Common myeloid progenitor, CD34-positive (primary cell): ENCODE measurements at regions not wholly inside any gene's neighbourhood (a gene's known extent, or its start where the extent isn't known, plus 50 kb on each side); places are given as distances from the start of the nearest gene placed in this dataset.

Experiments
- CTCF ChIA-PET: fragments of 350-600 bp; sonication (Branson Sonifier 250); formaldehyde crosslinking; loops from one replicate; lab custom pipeline; 2021; ENCODE audit warnings: antibody characterized with exemption; lab: Charles Lee
- POLR2A ChIA-PET: fragments of 350-600 bp; sonication (Branson Sonifier 250); formaldehyde crosslinking; loops from one replicate; lab custom pipeline; 2021; ENCODE audit warnings: antibody characterized with exemption; lab: Charles Lee
- DNase-seq, 3 donors: peaks; one replicate each; pipeline versions ENCODE4 v3.0.0 to v3.0.0-alpha.2; 2013
- H3K27ac ChIP-seq, 2 experiments: 1 replicate in 1 of 2; 2 replicates in 1 of 2; pipeline ENCODE4 v1.7.0; 2013; ENCODE audit warnings: inconsistent platforms in 2 of 2, low read length in 2 of 2, mild to moderate bottlenecking in 2 of 2, low read depth in 1 of 2, moderate library complexity in 1 of 2; ENCODE audit not compliant: severe bottlenecking in 2 of 2, insufficient read depth in 1 of 2, poor library complexity in 1 of 2
- H3K27me3 ChIP-seq, 5 experiments: replicated peaks in 2 of 5; 1 replicate in 3 of 5; 2 replicates in 2 of 5; pipeline versions ENCODE4 v1.6.1 to v1.7.0; 2013; ENCODE audit warnings: low read length in 4 of 5, mild to moderate bottlenecking in 2 of 5, moderate library complexity in 2 of 5, inconsistent platforms in 1 of 5; ENCODE audit not compliant: insufficient read depth in 5 of 5, control insufficient read depth in 4 of 5
- H3K36me3 ChIP-seq, 4 experiments: 1 replicate in 2 of 4; 2 replicates in 2 of 4; pipeline versions ENCODE4 v1.6.1 to v1.7.0; 2013; ENCODE audit warnings: low read length in 3 of 4, control low read depth in 1 of 4, mild to moderate bottlenecking in 1 of 4; ENCODE audit not compliant: control insufficient read depth in 4 of 4, insufficient read depth in 4 of 4
- H3K4me1 ChIP-seq, 4 experiments: 1 replicate in 3 of 4; 2 replicates in 1 of 4; pipeline versions ENCODE4 v1.6.1 to v1.7.1; 2013; ENCODE audit warnings: low read length in 3 of 4, mild to moderate bottlenecking in 3 of 4, control low read depth in 1 of 4, inconsistent platforms in 1 of 4, moderate library complexity in 1 of 4; ENCODE audit not compliant: control insufficient read depth in 4 of 4, insufficient read depth in 4 of 4; ENCODE audit errors: control extremely low read depth in 1 of 4
- H3K4me3 ChIP-seq, 7 experiments: 1 replicate in 4 of 7; 2 replicates in 3 of 7; pipeline versions ENCODE4 v1.5.1 to v1.7.0; 2013; ENCODE audit warnings: mild to moderate bottlenecking in 7 of 7, low read length in 6 of 7, moderate library complexity in 6 of 7, inconsistent platforms in 2 of 7, low read depth in 2 of 7, control low read depth in 1 of 7; ENCODE audit not compliant: insufficient read depth in 4 of 7, control insufficient read depth in 1 of 7; ENCODE audit errors: extremely low read depth in 1 of 7
- H3K9me3 ChIP-seq, 5 experiments: 1 replicate in 4 of 5; 2 replicates in 1 of 5; pipeline versions ENCODE4 v1.6.1 to v1.7.1; 2013; ENCODE audit warnings: low read length in 4 of 5, mild to moderate bottlenecking in 2 of 5, inconsistent platforms in 1 of 5, low read depth in 1 of 5, moderate library complexity in 1 of 5; ENCODE audit not compliant: control insufficient read depth in 4 of 5, insufficient read depth in 2 of 5; ENCODE audit errors: control extremely low read depth in 1 of 5
- WGBS: methylation state at CpG from one replicate; pipeline ENCODE4 v1.1.5; 2013; ENCODE audit not compliant: insufficient coverage; 5-methylcytosine and 5-hydroxymethylcytosine counted together

DNA sequence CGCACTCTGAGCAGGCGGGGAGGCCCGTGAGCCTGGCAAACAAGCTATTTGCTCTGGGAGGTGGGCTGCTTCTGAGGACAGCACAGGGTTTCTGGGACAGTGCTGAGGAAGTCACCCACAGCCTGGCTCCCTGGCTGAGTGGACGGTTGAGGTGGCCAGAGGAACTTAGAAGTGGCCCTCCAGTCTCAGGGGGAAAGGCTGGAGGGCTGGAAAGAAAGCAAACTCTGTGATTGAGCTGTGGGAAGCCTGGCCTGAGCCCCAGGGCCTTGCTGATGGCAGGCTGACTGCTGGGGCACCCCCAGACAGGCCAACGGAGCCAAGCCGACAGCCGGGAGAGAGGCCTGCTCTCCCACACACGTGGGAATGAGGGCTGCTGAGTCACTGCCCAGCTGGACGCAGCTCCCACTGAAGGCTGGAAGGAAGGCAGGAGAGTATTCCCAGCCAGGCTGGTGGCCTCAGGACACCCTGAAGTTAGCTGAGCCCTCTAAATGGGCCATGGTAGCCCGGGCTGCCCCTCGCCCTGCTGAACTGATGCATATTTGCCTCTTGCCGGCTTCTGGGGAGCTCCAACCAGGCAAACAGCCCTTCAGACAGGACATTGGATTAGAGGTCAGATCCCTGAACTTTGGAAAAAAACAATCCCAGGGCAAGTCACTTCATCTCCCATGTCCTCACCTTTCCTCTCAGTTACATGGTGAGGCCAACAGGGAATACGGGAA lies 98.0 kb upstream of the TLE3 start:
- H3K4me3 ChIP-seq = no peak overlapping the region
- H3K4me1 ChIP-seq = peaks cover 0 to 18% (median 4%) of the 10 kb centered on the region in 4 experiments
- CTCF ChIA-PET = interaction anchor here (1.1 kb wide), 1 partner anchor 13 kb away, joined by 3 read pairs; no protein-coding TSS in a partner anchor
- 93% methylated on average over 13 of the region's 13 CpGs for WGBS
- no peak overlapping the region for H3K27ac ChIP-seq
- POLR2A ChIA-PET = no interaction called here
- no peaks in the 10 kb centered on the region for H3K27me3 ChIP-seq
- no peaks in the 10 kb centered on the region for H3K36me3 ChIP-seq
- H3K9me3 ChIP-seq = no peaks in the 10 kb centered on the region
- no peak for DNase-seq

DNA sequence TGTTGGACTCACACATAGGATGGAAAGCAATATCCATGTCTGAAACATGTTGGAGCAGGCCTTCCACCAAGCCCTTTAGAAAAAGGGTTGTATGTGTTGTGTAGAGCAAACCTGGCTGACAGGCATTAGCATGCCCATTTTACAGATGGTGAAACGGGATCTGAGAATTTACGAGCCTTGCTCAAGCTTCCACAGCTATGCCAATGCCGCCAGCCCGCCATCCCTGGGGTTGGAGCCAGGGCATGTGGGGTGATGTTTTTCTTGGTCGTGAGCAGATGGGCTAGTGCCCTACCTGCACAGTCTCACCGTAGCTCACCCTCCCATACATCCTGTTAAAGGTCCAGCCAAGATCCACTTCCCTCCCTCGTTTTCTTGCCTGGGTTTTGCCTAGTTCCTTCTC lies 97.5 kb upstream of the TLE3 start:
- ChIA-PET CTCF (interaction anchor here (1.1 kb wide), 1 partner anchor 13 kb away, joined by 3 read pairs; no protein-coding TSS in a partner anchor), POLR2A (no interaction called here)
- Histone ChIP-seq H3K27me3 (no peaks in the 10 kb centered on the region), H3K4me1 (peaks cover 0 to 12% (median under 1%) of the 10 kb centered on the region in 4 experiments), H3K27ac (no peak overlapping the region), H3K9me3 (no peaks in the 10 kb centered on the region), H3K36me3 (no peaks in the 10 kb centered on the region), H3K4me3 (no peak overlapping the region)
- DNase-seq = no peak
- WGBS = 75% methylated on average over 6 of the region's 7 CpGs

DNA sequence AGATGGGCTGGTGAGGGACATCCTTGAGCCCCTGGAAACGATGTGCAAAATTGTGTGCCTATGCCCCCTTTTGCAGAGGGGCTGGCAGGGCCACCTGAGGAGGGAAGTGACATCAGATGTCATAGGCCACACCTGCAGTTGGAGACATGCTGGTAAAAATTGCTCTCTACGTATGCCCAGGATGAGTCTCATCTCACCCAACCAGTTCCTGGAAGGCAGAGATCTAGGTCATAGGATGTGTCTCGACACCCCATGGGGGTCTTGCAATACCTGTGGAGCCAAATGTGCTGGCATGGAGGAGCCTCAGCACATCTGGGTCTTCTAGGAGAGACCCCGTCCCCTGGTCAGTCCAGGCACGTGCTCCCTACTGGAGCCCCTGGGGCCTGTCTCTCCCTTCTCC lies 96.5 kb upstream of the TLE3 start:
- no peak for DNase-seq
- H3K36me3 ChIP-seq = no peaks in the 10 kb centered on the region
- no peak overlapping the region for H3K27ac ChIP-seq
- H3K9me3 ChIP-seq = no peaks in the 10 kb centered on the region
- H3K4me3 ChIP-seq = no peak overlapping the region
- no peaks in the 10 kb centered on the region for H3K27me3 ChIP-seq
- WGBS = 88% methylated on average over 3 of the region's 5 CpGs
- H3K4me1 ChIP-seq = peaks cover 0 to 4% (median 0%) of the 10 kb centered on the region in 4 experiments
- CTCF ChIA-PET = interaction anchor here (1.3 kb wide), 1 partner anchor 12 kb away, joined by 3 read pairs; no protein-coding TSS in a partner anchor
- POLR2A ChIA-PET = no interaction called here

DNA sequence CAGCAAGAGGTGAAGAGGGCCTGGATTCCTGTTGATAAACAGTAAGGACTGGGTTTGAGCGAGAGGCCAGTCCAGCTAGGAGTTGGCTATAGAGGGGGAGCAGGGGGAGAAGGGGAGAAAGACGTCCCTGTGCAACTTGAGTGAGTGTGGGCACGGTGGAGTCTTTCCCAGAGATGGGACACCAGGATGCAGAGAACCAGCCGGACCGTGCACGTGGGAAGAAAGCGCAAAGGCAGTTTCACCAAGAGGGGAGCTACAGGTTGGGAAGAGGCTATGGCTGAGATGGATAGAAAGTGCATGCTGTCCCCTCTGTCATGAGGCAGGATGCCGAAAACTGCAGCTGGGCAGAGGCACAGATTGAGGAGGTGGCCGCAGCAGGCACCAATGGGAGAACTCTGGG lies 96.0 kb upstream of the TLE3 start:
- ChIA-PET POLR2A (no interaction called here), CTCF (interaction anchor here (1.3 kb wide), 1 partner anchor 12 kb away, joined by 3 read pairs; no protein-coding TSS in a partner anchor)
- Histone ChIP-seq H3K4me3 (no peak overlapping the region), H3K27me3 (no peaks in the 10 kb centered on the region), H3K9me3 (no peaks in the 10 kb centered on the region), H3K36me3 (no peaks in the 10 kb centered on the region), H3K4me1 (no peaks in the 10 kb centered on the region), H3K27ac (no peak overlapping the region)
- DNase-seq = no peak
- WGBS = 99% methylated on average over 9 of the region's 9 CpGs

DNA sequence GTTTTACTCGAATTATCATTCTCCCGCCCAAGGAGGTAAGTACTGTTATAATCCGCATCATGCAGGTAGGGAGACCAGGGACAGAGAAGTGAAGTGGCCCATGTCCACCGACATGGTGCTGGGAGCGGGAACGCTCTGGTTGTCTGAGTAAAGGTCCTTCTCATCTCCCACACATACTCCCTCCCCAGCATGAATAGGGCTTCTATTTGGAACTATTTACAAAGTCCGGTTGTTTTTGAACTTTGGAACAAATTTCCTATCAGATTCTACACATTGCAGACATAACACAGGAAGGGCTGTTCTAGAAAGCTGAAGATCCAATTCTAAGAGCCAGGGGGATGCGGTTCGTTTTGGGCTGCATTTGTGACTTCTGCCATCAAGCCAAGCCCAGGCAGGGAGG lies 94.8 kb upstream of the TLE3 start:
- Histone ChIP-seq H3K27me3 (no peaks in the 10 kb centered on the region), H3K36me3 (no peaks in the 10 kb centered on the region), H3K4me1 (peaks cover 0 to 1% (median 0%) of the 10 kb centered on the region in 4 experiments), H3K27ac (no peak overlapping the region), H3K9me3 (no peaks in the 10 kb centered on the region), H3K4me3 (no peak overlapping the region)
- ChIA-PET POLR2A (no interaction called here), CTCF (no interaction called here)
- DNase-seq = no peak
- 100% methylated on average over 3 of the region's 9 CpGs for WGBS

DNA sequence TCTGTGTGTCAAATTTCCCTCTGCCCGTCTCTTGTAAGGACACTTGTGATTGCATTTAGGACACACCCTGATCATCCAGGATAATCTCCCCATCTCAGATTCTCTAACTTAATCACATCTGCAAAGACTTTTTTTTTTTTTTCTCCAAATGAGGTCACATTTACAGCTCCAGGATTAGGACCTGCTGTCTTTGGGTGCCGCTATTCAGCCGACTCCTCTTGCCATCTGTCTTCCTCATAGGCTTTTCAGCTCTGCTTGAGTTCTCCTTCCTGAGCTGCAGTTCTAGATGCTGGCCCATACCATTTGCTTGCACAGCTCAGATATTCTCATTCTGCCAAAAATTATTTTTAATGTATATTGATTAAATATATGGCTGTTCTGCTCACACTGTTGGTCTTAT lies 94.3 kb upstream of the TLE3 start:
- Histone ChIP-seq H3K4me1 (peaks cover 0 to 1% (median 0%) of the 10 kb centered on the region in 4 experiments), H3K27ac (no peak overlapping the region), H3K27me3 (no peaks in the 10 kb centered on the region), H3K9me3 (no peaks in the 10 kb centered on the region), H3K36me3 (no peaks in the 10 kb centered on the region), H3K4me3 (no peak overlapping the region)
- POLR2A ChIA-PET = no interaction called here
- DNase-seq = no peak
- CTCF ChIA-PET = no interaction called here
- WGBS = 94% methylated on average over 3 of the region's 3 CpGs

DNA sequence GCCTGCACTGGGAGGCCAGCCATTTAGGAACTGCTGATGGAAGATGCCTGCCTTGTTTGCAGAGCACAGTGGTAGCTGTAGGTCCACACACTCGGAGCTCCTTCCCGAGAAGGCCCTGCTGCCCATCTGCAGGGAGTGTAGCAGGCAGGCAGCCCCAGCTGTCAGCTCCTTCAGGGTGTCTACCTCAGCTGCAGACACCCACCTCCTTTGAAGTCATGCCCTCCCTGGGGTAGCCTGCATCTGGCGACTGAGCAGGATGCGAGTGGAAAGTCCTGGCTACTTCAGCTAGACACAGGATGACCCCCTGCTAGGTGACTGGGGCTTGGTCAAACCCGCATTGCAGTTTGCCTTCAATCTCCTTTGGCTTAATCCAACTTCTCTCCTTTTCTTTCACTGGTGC lies 93.2 kb upstream of the TLE3 start:
- POLR2A ChIA-PET = no interaction called here
- CTCF ChIA-PET = interaction anchor here (0.7 kb wide), 1 partner anchor 171 kb away, joined by 3 read pairs; no protein-coding TSS in a partner anchor
- H3K27me3 ChIP-seq = no peaks in the 10 kb centered on the region
- H3K36me3 ChIP-seq = no peaks in the 10 kb centered on the region
- H3K9me3 ChIP-seq = no peaks in the 10 kb centered on the region
- peaks cover 0 to 1% (median 0%) of the 10 kb centered on the region in 4 experiments for H3K4me1 ChIP-seq
- H3K27ac ChIP-seq = no peak overlapping the region
- WGBS = 95% methylated on average over 5 of the region's 5 CpGs
- no peak for DNase-seq
- no peak overlapping the region for H3K4me3 ChIP-seq
